ENCODE measurements at regions not wholly inside any gene's neighbourhood (a gene's known extent, or its start where the extent isn't known, plus 50 kb on each side); places are given as distances from the start of the nearest gene placed in this dataset.

DNA sequence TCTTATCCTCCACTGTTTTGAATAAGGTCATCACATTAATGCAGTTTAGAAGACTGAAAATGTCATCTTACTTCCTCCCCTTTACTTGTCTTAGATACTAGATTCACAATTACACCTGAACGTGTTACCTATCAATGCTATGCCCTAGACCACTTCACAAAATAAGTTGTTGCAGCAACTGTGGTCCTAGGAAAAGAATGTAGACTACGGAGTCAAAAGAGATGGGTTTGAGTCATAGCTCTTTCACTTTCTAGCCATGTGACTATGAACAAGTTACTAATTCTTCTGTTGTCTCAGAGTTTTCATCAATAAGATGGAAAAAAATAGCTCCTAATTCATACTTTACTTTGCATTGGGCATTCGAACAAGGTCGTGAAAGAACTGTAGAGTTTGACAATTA is 164.3 kb upstream of the PREP start:
- TF ChIP-seq POLR2AphosphoS5 (IDR thresholded peaks at IDR 0.05) = no peak
- TF ChIP-seq CTCF (IDR thresholded peaks at IDR 0.05) = no peak

All from transverse colon (tissue), 4 donors.